GM12864 (cell line): ENCODE measurements at regions not wholly inside any gene's neighbourhood (a gene's known extent, or its start where the extent isn't known, plus 50 kb on each side); places are given as distances from the start of the nearest gene placed in this dataset.

ENCODE experiments used
- DNase-seq: peaks from one replicate; pipeline ENCODE4 v3.0.0-alpha.2; 2011; ENCODE audit warnings: low read depth
- H3K4me3 ChIP-seq: 2 replicates; pipeline ENCODE4 v1.5.1; 2011; ENCODE audit warnings: mild to moderate bottlenecking, low read depth, low read length, control low read depth
- TF ChIP-seq, protein P1 (sequence below): IDR thresholded peaks from 2 replicates; pipeline ENCODE4 v1.5.1; 2011; ENCODE audit warnings: low read depth, mild to moderate bottlenecking, moderate library complexity, low read length, control low read depth, inconsistent platforms; ENCODE audit errors: missing control alignments

- H3K4me3 ChIP-seq = no peak overlapping the region
- no peak for DNase-seq
- TF ChIP-seq, protein P1, sequence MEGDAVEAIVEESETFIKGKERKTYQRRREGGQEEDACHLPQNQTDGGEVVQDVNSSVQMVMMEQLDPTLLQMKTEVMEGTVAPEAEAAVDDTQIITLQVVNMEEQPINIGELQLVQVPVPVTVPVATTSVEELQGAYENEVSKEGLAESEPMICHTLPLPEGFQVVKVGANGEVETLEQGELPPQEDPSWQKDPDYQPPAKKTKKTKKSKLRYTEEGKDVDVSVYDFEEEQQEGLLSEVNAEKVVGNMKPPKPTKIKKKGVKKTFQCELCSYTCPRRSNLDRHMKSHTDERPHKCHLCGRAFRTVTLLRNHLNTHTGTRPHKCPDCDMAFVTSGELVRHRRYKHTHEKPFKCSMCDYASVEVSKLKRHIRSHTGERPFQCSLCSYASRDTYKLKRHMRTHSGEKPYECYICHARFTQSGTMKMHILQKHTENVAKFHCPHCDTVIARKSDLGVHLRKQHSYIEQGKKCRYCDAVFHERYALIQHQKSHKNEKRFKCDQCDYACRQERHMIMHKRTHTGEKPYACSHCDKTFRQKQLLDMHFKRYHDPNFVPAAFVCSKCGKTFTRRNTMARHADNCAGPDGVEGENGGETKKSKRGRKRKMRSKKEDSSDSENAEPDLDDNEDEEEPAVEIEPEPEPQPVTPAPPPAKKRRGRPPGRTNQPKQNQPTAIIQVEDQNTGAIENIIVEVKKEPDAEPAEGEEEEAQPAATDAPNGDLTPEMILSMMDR = no peak
Observed at GRCh38 chr14:97649752-97650151, 852.6 kb downstream of the VRK1 start.

DNA sequence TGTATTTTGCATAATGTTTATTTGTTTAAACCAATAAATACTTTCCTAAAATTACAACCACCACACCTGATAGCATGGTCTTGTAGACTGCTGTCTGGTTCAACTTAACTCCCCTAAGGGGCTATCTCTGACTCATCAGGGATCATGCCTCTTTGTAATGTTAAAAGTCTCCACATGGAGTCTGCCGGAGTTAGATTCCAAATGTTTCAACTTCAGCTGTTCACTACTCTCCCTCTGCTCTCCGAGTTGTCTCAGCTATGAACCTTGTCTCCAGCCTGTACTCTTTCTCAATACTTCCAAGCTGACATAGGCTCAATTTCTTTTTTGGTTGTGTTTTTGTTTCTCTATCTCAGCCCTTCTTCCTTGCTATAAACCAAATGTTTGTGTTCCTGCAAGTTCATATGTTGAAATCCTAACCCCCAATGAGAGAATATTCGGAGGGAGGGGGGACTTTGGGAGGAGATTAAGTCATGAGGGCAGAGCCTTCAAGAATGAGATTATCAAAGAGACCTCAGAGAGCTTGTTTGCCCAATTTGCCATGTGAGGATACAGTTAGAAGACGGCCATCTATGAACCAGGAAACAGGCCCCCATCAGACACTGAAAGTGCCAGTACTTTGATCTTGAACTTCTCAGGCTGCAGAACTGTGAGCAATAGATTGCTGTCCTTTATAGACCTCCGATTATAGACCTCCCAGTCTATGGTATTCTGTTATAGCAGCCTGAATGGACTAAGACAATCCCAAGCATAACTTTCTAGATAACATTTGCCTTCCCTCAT lies 858.2 kb downstream of the VRK1 start:
- no peak overlapping the region for H3K4me3 ChIP-seq
- TF ChIP-seq, protein P1 = no peak
- no peak for DNase-seq

- TF ChIP-seq, protein P1 = no peak
- no peak for DNase-seq
- no peak overlapping the region for H3K4me3 ChIP-seq
Observed at GRCh38 chr14:97657609-97658008, 860.4 kb downstream of the VRK1 start.

DNA sequence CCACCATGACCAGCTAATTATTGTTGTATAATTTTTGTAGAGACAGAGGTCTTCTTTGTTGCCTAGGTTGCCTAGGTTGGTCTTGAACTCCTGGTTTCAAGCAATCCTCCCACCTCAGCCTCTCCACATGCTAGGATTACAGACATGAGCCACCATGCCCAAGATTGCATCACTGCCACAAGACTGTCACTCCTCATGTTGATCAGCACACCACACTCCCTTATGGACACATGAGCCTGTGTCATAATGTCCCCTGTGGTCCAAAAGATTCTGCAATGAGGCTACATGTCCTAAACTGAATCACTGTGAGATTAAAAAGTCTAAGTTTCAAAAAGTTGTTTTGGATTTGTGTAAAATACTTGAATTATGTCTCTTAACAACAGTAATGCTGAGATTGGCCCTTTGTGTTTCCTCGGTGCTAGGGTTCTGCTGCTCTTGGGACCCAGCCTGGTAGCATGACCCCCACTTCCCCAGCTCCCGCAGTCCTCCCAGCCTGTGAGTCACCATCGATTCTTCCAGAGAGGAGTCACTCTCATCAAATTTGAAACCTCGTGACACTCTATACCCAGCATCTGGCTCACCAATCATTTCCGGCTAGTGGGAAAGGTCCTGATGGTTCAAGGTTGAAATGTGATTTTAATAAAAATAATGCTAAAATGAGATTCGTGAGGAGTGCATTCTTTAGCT lies 890.9 kb downstream of the VRK1 start:
- TF ChIP-seq, protein P1 = no peak
- DNase-seq = no peak
- H3K4me3 ChIP-seq = no peak overlapping the region

GRCh38 chr14:97688631-97689336 lies 891.6 kb downstream of the VRK1 start:
- H3K4me3 ChIP-seq = no peak overlapping the region
- TF ChIP-seq, protein P1 = no peak

GRCh38 chr14:97692084-97692483 lies 894.9 kb downstream of the VRK1 start:
- no peak for DNase-seq
- no peak overlapping the region for H3K4me3 ChIP-seq

More at GRCh38 chr14:97688631-97689336, 891.6 kb downstream of the VRK1 start:
- DNase-seq = no peak

More at GRCh38 chr14:97692084-97692483, 894.9 kb downstream of the VRK1 start:
- TF ChIP-seq, protein P1 = no peak
